Erythroblast (primary cell): ENCODE measurements at regions not wholly inside any gene's neighbourhood (a gene's known extent, or its start where the extent isn't known, plus 50 kb on each side); places are given as distances from the start of the nearest gene placed in this dataset.

ENCODE experiments used
- GATA1 ChIP-seq: IDR thresholded peaks from 2 replicates; pipeline ENCODE4 v1.6.1; 2011; ENCODE audit warnings: low read depth, mild to moderate bottlenecking, control low read depth, low read length, moderate library complexity
- POLR2A ChIP-seq: IDR thresholded peaks from 2 replicates; pipeline ENCODE4 v1.6.1; 2011; ENCODE audit warnings: mild to moderate bottlenecking, low read length

- no peak for TF ChIP-seq POLR2A
- no peak for TF ChIP-seq GATA1
Observed at GRCh38 chr20:54843431-54843830, 368.0 kb downstream of the DOK5 start.
